ENCODE measurements at regions not wholly inside any gene's neighbourhood (a gene's known extent, or its start where the extent isn't known, plus 50 kb on each side); places are given as distances from the start of the nearest gene placed in this dataset.

GRCh38 chr6:93902517-93902916 is 483.2 kb upstream of the EPHA7 start:
- no peaks in the 10 kb centered on the region for H3K9me3 Mint-ChIP-seq (ENCODE audit: insufficient read depth)
- H3K36me3 ChIP-seq (replicated peaks in 1 of 2; ENCODE audit: control extremely low read depth in 1 of 2, control insufficient read depth in 1 of 2, extremely low read depth in 1 of 2, insufficient read depth in 2 of 2, low read length in 1 of 2), result no peaks in the 10 kb centered on the region
- no peak overlapping the region for H3K4me3 ChIP-seq (ENCODE audit: control extremely low read depth in 1 of 5, extremely low read depth in 1 of 5, insufficient read depth in 1 of 5, low read depth in 2 of 5, low read length in 4 of 5)
- H2AFZ ChIP-seq (ENCODE audit: insufficient read depth, low read depth, low read length, poor library complexity, severe bottlenecking), result no peak overlapping the region
- POLR2A ChIA-PET, result no interaction called here
- intact Hi-C loops (cut with micrococcal nuclease), result no loop called here
- no peaks in the 10 kb centered on the region for H3K9me3 ChIP-seq (ENCODE audit: control extremely low read depth in 1 of 3, control insufficient read depth in 2 of 3, insufficient read depth in 1 of 3, low read length in 2 of 3)
- no peaks in the 10 kb centered on the region for H3K4me1 ChIP-seq (ENCODE audit: control insufficient read depth in 2 of 2, insufficient read depth in 2 of 2, low read length in 2 of 2)
- H3K4me3 Mint-ChIP-seq, result no peak overlapping the region
- H3K9ac ChIP-seq (ENCODE audit: low read length), result no peak overlapping the region
- H3K27me3 Mint-ChIP-seq, result no peaks in the 10 kb centered on the region
- H3K27ac ChIP-seq (ENCODE audit: low read length in 2 of 2), result no peak overlapping the region
- CTCF ChIA-PET, result no interaction called here
- 100% methylated on average over 5 of the region's 5 CpGs for WGBS (ENCODE audit: insufficient coverage)
- H3K27ac Mint-ChIP-seq, result no peak overlapping the region
- TF ChIP-seq EZH2 (IDR thresholded peaks at IDR 0.05; ENCODE audit: borderline replicate concordance, insufficient read depth, low read depth, low read length, poor library complexity, severe bottlenecking), result no peak
- TF ChIP-seq, protein P1, sequence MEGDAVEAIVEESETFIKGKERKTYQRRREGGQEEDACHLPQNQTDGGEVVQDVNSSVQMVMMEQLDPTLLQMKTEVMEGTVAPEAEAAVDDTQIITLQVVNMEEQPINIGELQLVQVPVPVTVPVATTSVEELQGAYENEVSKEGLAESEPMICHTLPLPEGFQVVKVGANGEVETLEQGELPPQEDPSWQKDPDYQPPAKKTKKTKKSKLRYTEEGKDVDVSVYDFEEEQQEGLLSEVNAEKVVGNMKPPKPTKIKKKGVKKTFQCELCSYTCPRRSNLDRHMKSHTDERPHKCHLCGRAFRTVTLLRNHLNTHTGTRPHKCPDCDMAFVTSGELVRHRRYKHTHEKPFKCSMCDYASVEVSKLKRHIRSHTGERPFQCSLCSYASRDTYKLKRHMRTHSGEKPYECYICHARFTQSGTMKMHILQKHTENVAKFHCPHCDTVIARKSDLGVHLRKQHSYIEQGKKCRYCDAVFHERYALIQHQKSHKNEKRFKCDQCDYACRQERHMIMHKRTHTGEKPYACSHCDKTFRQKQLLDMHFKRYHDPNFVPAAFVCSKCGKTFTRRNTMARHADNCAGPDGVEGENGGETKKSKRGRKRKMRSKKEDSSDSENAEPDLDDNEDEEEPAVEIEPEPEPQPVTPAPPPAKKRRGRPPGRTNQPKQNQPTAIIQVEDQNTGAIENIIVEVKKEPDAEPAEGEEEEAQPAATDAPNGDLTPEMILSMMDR (IDR thresholded peaks at IDR 0.05), result no peak
- no peaks in the 10 kb centered on the region for H3K4me1 Mint-ChIP-seq
- ATAC-seq (ENCODE audit: low read depth) (no peak), DNase-seq (no peak)
- no peaks in the 10 kb centered on the region for H3K79me2 ChIP-seq (ENCODE audit: control insufficient read depth, insufficient read depth, low read length)
- no peaks in the 10 kb centered on the region for H3K27me3 ChIP-seq (replicated peaks in 1 of 4; ENCODE audit: control extremely low read depth in 1 of 4, control insufficient read depth in 3 of 4, insufficient read depth in 4 of 4, low read length in 3 of 4)
- H4K20me1 ChIP-seq (ENCODE audit: control insufficient read depth, insufficient read depth, low read length, poor library complexity, severe bottlenecking), result no peaks in the 10 kb centered on the region
- no peak overlapping the region for H3K4me2 ChIP-seq (replicated peaks; ENCODE audit: low read depth, low read length, poor library complexity, severe bottlenecking)

DNA sequence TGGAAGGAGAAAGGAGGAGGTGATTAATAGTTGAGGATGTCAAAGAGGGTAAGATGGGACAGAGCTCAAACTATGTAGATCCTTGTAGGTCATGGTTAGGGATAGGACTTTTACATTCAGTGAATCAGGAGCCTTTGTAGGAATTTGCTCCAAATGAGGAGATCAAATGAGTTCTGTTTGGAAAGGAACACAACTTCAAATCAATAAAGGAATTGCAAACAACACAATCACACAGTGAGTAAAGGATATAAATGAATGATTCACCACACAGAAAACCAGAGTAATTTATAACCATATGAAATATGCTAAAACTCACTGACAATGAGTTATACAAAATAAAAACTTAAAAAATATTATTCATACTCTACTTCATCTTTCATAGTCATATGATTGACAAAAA is 480.8 kb upstream of the EPHA7 start:
- ChIA-PET CTCF (no interaction called here), POLR2A (no interaction called here)
- Histone ChIP-seq H4K20me1 (ENCODE audit: control insufficient read depth, insufficient read depth, low read length, poor library complexity, severe bottlenecking) (no peaks in the 10 kb centered on the region), H3K9ac (ENCODE audit: low read length) (no peak overlapping the region), H3K27me3 (replicated peaks in 1 of 4; ENCODE audit: control extremely low read depth in 1 of 4, control insufficient read depth in 3 of 4, insufficient read depth in 4 of 4, low read length in 3 of 4) (no peaks in the 10 kb centered on the region), H3K9me3 (ENCODE audit: control extremely low read depth in 1 of 3, control insufficient read depth in 2 of 3, insufficient read depth in 1 of 3, low read length in 2 of 3) (no peaks in the 10 kb centered on the region), H3K36me3 (replicated peaks in 1 of 2; ENCODE audit: control extremely low read depth in 1 of 2, control insufficient read depth in 1 of 2, extremely low read depth in 1 of 2, insufficient read depth in 2 of 2, low read length in 1 of 2) (no peaks in the 10 kb centered on the region), H3K27ac (ENCODE audit: low read length in 2 of 2) (no peak overlapping the region), H3K4me3 (ENCODE audit: control extremely low read depth in 1 of 5, extremely low read depth in 1 of 5, insufficient read depth in 1 of 5, low read depth in 2 of 5, low read length in 4 of 5) (no peak overlapping the region), H3K4me2 (replicated peaks; ENCODE audit: low read depth, low read length, poor library complexity, severe bottlenecking) (no peak overlapping the region), H3K79me2 (ENCODE audit: control insufficient read depth, insufficient read depth, low read length) (no peaks in the 10 kb centered on the region), H2AFZ (ENCODE audit: insufficient read depth, low read depth, low read length, poor library complexity, severe bottlenecking) (no peak overlapping the region), H3K4me1 (ENCODE audit: control insufficient read depth in 2 of 2, insufficient read depth in 2 of 2, low read length in 2 of 2) (no peaks in the 10 kb centered on the region)
- H3K27me3 Mint-ChIP-seq, result no peaks in the 10 kb centered on the region
- no peaks in the 10 kb centered on the region for H3K9me3 Mint-ChIP-seq (ENCODE audit: insufficient read depth)
- TF ChIP-seq, protein P1 (IDR thresholded peaks at IDR 0.05), result no peak
- no peak overlapping the region for H3K27ac Mint-ChIP-seq
- H3K4me3 Mint-ChIP-seq, result no peak overlapping the region
- ATAC-seq (ENCODE audit: low read depth) (no peak), DNase-seq (no peak)
- H3K4me1 Mint-ChIP-seq, result no peaks in the 10 kb centered on the region
- intact Hi-C loops (cut with micrococcal nuclease), result no loop called here

Measured in B cell (primary cell).